Loucy (cell line): ENCODE measurements at regions not wholly inside any gene's neighbourhood (a gene's known extent, or its start where the extent isn't known, plus 50 kb on each side); places are given as distances from the start of the nearest gene placed in this dataset.
"Not testable (repeated sequence)": the region's sequence is repeated elsewhere in the genome, so short reads cannot be mapped to it uniquely, and the experiment has no call there.

Source experiments
- H2AFZ ChIP-seq: fragments of 200-600 bp; sonication (generic); 2 replicates; pipeline ENCODE4 v1.6.0; 2016; ENCODE audit warnings: antibody characterized with exemption, mild to moderate bottlenecking, low read length, moderate library complexity
- H3F3A ChIP-seq: fragments of 200-600 bp; 2 replicates; pipeline ENCODE4 v1.6.0; 2016; ENCODE audit warnings: antibody characterized with exemption, low read depth, mild to moderate bottlenecking
- H3K27me3 ChIP-seq: fragments of 200-600 bp; sonication (generic); 2 replicates; pipeline ENCODE4 v1.6.1; 2014; ENCODE audit warnings: low read length, mild to moderate bottlenecking; ENCODE audit not compliant: insufficient read depth, poor library complexity, severe bottlenecking
- H3K36me3 ChIP-seq: fragments of 200-600 bp; sonication (generic); 2 replicates; pipeline ENCODE4 v1.6.1; 2016; ENCODE audit warnings: low read length; ENCODE audit not compliant: insufficient read depth
- H3K4me1 ChIP-seq: fragments of 200-600 bp; sonication (generic); 2 replicates; pipeline ENCODE4 v1.5.1; 2014; ENCODE audit warnings: low read length, mild to moderate bottlenecking; ENCODE audit not compliant: insufficient read depth, poor library complexity, severe bottlenecking
- H3K4me2 ChIP-seq: fragments of 200-600 bp; sonication (generic); 2 replicates; pipeline ENCODE4 v1.6.0; 2014; ENCODE audit warnings: antibody characterized with exemption, low read length, low read depth, mild to moderate bottlenecking; ENCODE audit not compliant: poor library complexity, severe bottlenecking
- H3K4me3 ChIP-seq: fragments of 200-600 bp; sonication (generic); 2 replicates; pipeline ENCODE4 v1.5.1; 2014; ENCODE audit warnings: low read length, mild to moderate bottlenecking, mixed read lengths; ENCODE audit not compliant: poor library complexity, severe bottlenecking
- H3K79me2 ChIP-seq: fragments of 200-600 bp; sonication (generic); 2 replicates; pipeline ENCODE4 v1.6.1; 2014; ENCODE audit warnings: low read length; ENCODE audit not compliant: insufficient read depth
- H3K9ac ChIP-seq: fragments of 200-600 bp; sonication (generic); 2 replicates; pipeline ENCODE4 v1.6.0; 2014; ENCODE audit warnings: mild to moderate bottlenecking, low read depth, low read length, moderate library complexity; ENCODE audit not compliant: poor library complexity, severe bottlenecking
- H3K9me2 ChIP-seq: fragments of 200-600 bp; sonication (generic); replicated peaks from 2 replicates; pipeline ENCODE4 v1.6.1; 2016; ENCODE audit warnings: low read depth, low read length, mixed read lengths
- H3K9me3 ChIP-seq: fragments of 200-600 bp; sonication (generic); 2 replicates; pipeline ENCODE4 v1.6.1; 2014; ENCODE audit warnings: mild to moderate bottlenecking, antibody characterized with exemption, low read length, low read depth; ENCODE audit not compliant: insufficient read depth
- H4K20me1 ChIP-seq: fragments of 200-600 bp; sonication (generic); 2 replicates; pipeline ENCODE4 v1.6.0; 2014; ENCODE audit warnings: antibody characterized with exemption, low read length, mild to moderate bottlenecking; ENCODE audit not compliant: insufficient read depth, poor library complexity, severe bottlenecking
- CTCF ChIP-seq: fragments of 200-600 bp; sonication (generic); conservative IDR thresholded peaks from 2 replicates; pipeline ENCODE4 v1.5.1; 2014; ENCODE audit warnings: mild to moderate bottlenecking, antibody characterized with exemption, low read length
- EZH2phosphoT487 ChIP-seq: fragments of 200-600 bp; IDR thresholded peaks from 2 replicates; pipeline ENCODE4 v1.6.1; 2018; ENCODE audit warnings: antibody characterized with exemption, mild to moderate bottlenecking, moderate library complexity, borderline replicate concordance

- H3K36me3 ChIP-seq, result no peaks in the 10 kb centered on the region
- no peak overlapping the region for H2AFZ ChIP-seq
- no peak overlapping the region for H3K9ac ChIP-seq
- no peak overlapping the region for H3K4me3 ChIP-seq
- peaks cover 14% of the 10 kb centered on the region for H3K4me1 ChIP-seq
- H3K9me3 ChIP-seq, result peaks cover 5% of the 10 kb centered on the region; the same call in 1 of the 2 replicates
- peaks cover 5% of the 10 kb centered on the region for H3K27me3 ChIP-seq
- no peak overlapping the region for H3K4me2 ChIP-seq
- no peaks in the 10 kb centered on the region for H3K79me2 ChIP-seq
- no peaks in the 10 kb centered on the region for H4K20me1 ChIP-seq
- no peak for TF ChIP-seq CTCF
- TF ChIP-seq EZH2phosphoT487, result no peak
- H3K9me2 ChIP-seq, result no peaks in the 10 kb centered on the region
- H3F3A ChIP-seq, result no peaks in the 10 kb centered on the region
These were observed 197.3 kb upstream of the SFSWAP start for GRCh38 chr12:131513606-131514005.

GRCh38 chr12:131520553-131520952, 190.3 kb upstream of the SFSWAP start:
- H3K9ac ChIP-seq, H3K4me2 ChIP-seq, H3K4me3 ChIP-seq, H3K9me3 ChIP-seq, H3K79me2 ChIP-seq, H3K4me1 ChIP-seq, H3K9me2 ChIP-seq, H2AFZ ChIP-seq, H3K36me3 ChIP-seq, H3K27me3 ChIP-seq, H3F3A ChIP-seq, H4K20me1 ChIP-seq: not testable (repeated sequence)

- Histone ChIP-seq H3K27me3 (peaks cover 5% of the 10 kb centered on the region), H3F3A (no peaks in the 10 kb centered on the region), H4K20me1 (no peaks in the 10 kb centered on the region)
These were observed 189.6 kb upstream of the SFSWAP start for GRCh38 chr12:131521326-131521725.

More at GRCh38 chr12:131521326-131521725, 189.6 kb upstream of the SFSWAP start:
- H3K79me2 ChIP-seq, result no peaks in the 10 kb centered on the region
- no peak overlapping the region for H3K4me3 ChIP-seq
- no peak overlapping the region for H3K9ac ChIP-seq
- no peak overlapping the region for H2AFZ ChIP-seq
- no peaks in the 10 kb centered on the region for H3K4me1 ChIP-seq
- TF ChIP-seq CTCF (no peak), EZH2phosphoT487 (no peak)
- no peaks in the 10 kb centered on the region for H3K36me3 ChIP-seq
- no peaks in the 10 kb centered on the region for H3K9me2 ChIP-seq
- peaks cover 5% of the 10 kb centered on the region; the same call in 1 of the 2 replicates for H3K9me3 ChIP-seq
- H3K4me2 ChIP-seq, result no peak overlapping the region
